ENCODE measurements at regions not wholly inside any gene's neighbourhood (a gene's known extent, or its start where the extent isn't known, plus 50 kb on each side); places are given as distances from the start of the nearest gene placed in this dataset.

- H3K4me3 ChIP-seq, result no peak overlapping the region
- TF ChIP-seq POLR2AphosphoS5 (IDR thresholded peaks at IDR 0.05) (no peak), CTCF (IDR thresholded peaks at IDR 0.05) (no peak), POLR2A (IDR thresholded peaks at IDR 0.05) (no peak)
- H3K36me3 ChIP-seq, result no peaks in the 10 kb centered on the region
- 55% methylated on average over 1 of the region's 1 CpG for WGBS
- H3K27ac ChIP-seq, result no peak overlapping the region
- H3K9me3 ChIP-seq, result no peaks in the 10 kb centered on the region
- no peaks in the 10 kb centered on the region for H3K4me1 ChIP-seq (replicated peaks)
- intact Hi-C loops (cut with DNase I), result loop anchor here (10.0 kb wide), 1 partner anchor 204 kb away; no protein-coding TSS in a partner anchor
- DNase-seq (ENCODE audit: low spot score), result no peak
- no peaks in the 10 kb centered on the region for H3K27me3 ChIP-seq (replicated peaks; ENCODE audit: insufficient read depth)
Observed at GRCh38 chrX:81378560-81378959, 176.7 kb downstream of the SH3BGRL start.

- TF ChIP-seq POLR2A (IDR thresholded peaks at IDR 0.05), result no peak
- TF ChIP-seq POLR2AphosphoS5 (IDR thresholded peaks at IDR 0.05), result no peak
- TF ChIP-seq CTCF (IDR thresholded peaks at IDR 0.05), result no peak
- no peak overlapping the region for H3K4me3 ChIP-seq
Observed at GRCh38 chrX:81390237-81390636, 188.3 kb downstream of the SH3BGRL start.

GRCh38 chrX:81392396-81392795, 190.5 kb downstream of the SH3BGRL start:
- no peaks in the 10 kb centered on the region for H3K36me3 ChIP-seq
- TF ChIP-seq CTCF (IDR thresholded peaks at IDR 0.05), result no peak
- TF ChIP-seq POLR2A (IDR thresholded peaks at IDR 0.05), result no peak
- TF ChIP-seq POLR2AphosphoS5 (IDR thresholded peaks at IDR 0.05), result no peak

More at GRCh38 chrX:81390237-81390636, 188.3 kb downstream of the SH3BGRL start:
- Histone ChIP-seq H3K9me3 (no peaks in the 10 kb centered on the region), H3K27me3 (replicated peaks; ENCODE audit: insufficient read depth) (no peaks in the 10 kb centered on the region), H3K4me1 (replicated peaks) (no peaks in the 10 kb centered on the region), H3K27ac (no peak overlapping the region), H3K36me3 (no peaks in the 10 kb centered on the region)
- intact Hi-C loops (cut with DNase I), result no loop called here
- DNase-seq (ENCODE audit: low spot score), result no peak

GRCh38 chrX:81405781-81406180, 203.9 kb downstream of the SH3BGRL start:
- no peaks in the 10 kb centered on the region for H3K9me3 ChIP-seq
- TF ChIP-seq POLR2A (IDR thresholded peaks at IDR 0.05) (no peak), POLR2AphosphoS5 (IDR thresholded peaks at IDR 0.05) (no peak), CTCF (IDR thresholded peaks at IDR 0.05) (no peak)
- no peaks in the 10 kb centered on the region for H3K4me1 ChIP-seq (replicated peaks)
- DNase-seq (ENCODE audit: low spot score), result no peak
- no peaks in the 10 kb centered on the region for H3K27me3 ChIP-seq (replicated peaks; ENCODE audit: insufficient read depth)
- H3K27ac ChIP-seq, result no peak overlapping the region
- H3K36me3 ChIP-seq, result no peaks in the 10 kb centered on the region
- intact Hi-C loops (cut with DNase I), result no loop called here
- H3K4me3 ChIP-seq, result no peak overlapping the region

More at GRCh38 chrX:81392396-81392795, 190.5 kb downstream of the SH3BGRL start:
- Histone ChIP-seq H3K4me1 (replicated peaks) (no peaks in the 10 kb centered on the region), H3K4me3 (no peak overlapping the region), H3K9me3 (no peaks in the 10 kb centered on the region), H3K27me3 (replicated peaks; ENCODE audit: insufficient read depth) (no peaks in the 10 kb centered on the region), H3K27ac (no peak overlapping the region)
- intact Hi-C loops (cut with DNase I), result no loop called here
- no peak for DNase-seq (ENCODE audit: low spot score)

GRCh38 chrX:81411517-81411916, 209.6 kb downstream of the SH3BGRL start:
- intact Hi-C loops (cut with DNase I), result loop anchor here (5.0 to 10.0 kb wide), 2 partner anchors 237 to 534 kb away; no protein-coding TSS in a partner anchor
- no peaks in the 10 kb centered on the region for H3K4me1 ChIP-seq (replicated peaks)
- H3K4me3 ChIP-seq, result no peak overlapping the region
- H3K27me3 ChIP-seq (replicated peaks; ENCODE audit: insufficient read depth), result no peaks in the 10 kb centered on the region
- DNase-seq (ENCODE audit: low spot score), result no peak
- H3K9me3 ChIP-seq, result no peaks in the 10 kb centered on the region
- no peak overlapping the region for H3K27ac ChIP-seq
- no peaks in the 10 kb centered on the region for H3K36me3 ChIP-seq
- no peak for TF ChIP-seq POLR2AphosphoS5 (IDR thresholded peaks at IDR 0.05)
- TF ChIP-seq POLR2A (IDR thresholded peaks at IDR 0.05), result no peak
- TF ChIP-seq CTCF (IDR thresholded peaks at IDR 0.05), result no peak
